ENCODE measurements at regions not wholly inside any gene's neighbourhood (a gene's known extent, or its start where the extent isn't known, plus 50 kb on each side); places are given as distances from the start of the nearest gene placed in this dataset.
"Not testable (repeated sequence)": the region's sequence is repeated elsewhere in the genome, so short reads cannot be mapped to it uniquely, and the experiment has no call there.

DNA sequence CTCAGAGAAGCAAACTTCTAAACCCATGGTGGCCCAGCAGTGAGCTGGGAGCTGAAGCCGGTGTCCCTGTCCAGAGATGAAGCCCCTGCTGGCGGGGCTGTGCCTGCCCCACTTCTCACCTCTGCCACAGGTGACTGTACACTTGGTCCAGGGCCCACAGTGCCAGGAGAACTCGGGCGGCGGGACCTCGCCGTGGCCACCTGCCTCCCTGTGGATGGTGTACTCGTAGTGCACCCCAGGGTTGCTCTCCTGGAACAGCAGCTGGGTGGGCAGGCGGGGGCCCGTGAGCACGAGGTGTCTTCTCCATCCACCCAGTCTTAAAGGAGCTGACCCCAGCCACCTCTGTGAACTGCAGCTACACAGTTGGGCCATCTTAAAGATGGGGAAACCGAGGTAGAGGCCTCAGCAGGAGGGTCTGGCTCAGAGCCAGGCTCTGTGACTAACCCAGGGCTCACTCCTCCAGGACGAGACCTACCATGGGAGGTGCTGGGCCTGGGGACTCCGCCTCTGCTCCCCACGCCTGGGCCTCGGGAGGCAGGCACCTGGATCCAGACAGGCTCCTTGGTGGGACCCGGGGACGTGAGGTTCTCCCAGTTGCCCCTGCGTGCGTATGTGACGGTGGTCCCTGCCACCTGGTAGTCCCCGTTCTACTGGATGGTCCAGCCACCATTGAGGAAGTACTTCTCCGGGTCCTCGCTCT lies 113.1 kb upstream of the AKAP13 start:
- not testable (repeated sequence) for H3K36me3 Mint-ChIP-seq (ENCODE audit: insufficient read depth); H3K4me3 Mint-ChIP-seq (ENCODE audit: low read depth); H3K9me3 Mint-ChIP-seq (ENCODE audit: low read depth); H3K27ac Mint-ChIP-seq; DNase-seq (ENCODE audit: low spot score, unreplicated experiment); H3K27me3 Mint-ChIP-seq; H3K4me1 Mint-ChIP-seq (ENCODE audit: low read depth)

DNA sequence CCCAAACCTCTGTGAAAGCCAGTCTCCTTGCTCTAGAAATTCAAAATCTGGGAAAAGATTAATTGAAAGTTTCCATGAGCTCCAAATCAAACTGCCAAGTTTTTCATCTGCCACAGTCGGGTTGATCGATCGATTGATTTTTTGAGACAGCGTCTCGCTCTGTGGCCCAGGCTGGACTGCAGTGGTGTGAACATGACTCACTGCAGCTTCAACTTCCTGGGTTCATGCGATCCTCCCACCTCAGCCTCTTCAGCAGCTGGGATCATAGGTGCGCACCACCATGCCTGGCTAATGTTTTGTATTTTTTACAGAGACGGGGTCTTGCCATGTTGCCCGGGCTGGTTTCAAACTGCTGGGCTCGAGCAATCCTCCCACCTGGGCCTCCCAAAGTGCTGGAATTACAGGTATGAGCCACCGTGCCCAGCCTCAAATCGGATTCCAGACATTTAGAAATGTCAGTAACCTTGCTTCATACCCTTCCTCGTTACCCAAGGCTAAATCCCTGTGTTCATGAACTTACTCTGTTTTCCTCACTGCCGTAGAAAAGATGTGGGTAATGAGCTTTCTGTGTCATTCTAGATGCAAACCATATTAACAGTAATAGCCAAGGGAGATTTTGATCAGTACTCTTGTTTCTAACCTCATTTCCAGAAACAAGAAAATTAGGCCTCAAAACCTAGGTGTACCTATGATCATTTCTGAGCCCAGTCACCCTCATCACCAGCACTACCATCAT lies 105.9 kb upstream of the AKAP13 start:
- peaks cover 3% of the 10 kb centered on the region for H3K27me3 Mint-ChIP-seq
- DNase-seq (ENCODE audit: low spot score, unreplicated experiment), result no peak
- no peaks in the 10 kb centered on the region for H3K4me1 Mint-ChIP-seq (ENCODE audit: low read depth)
- H3K4me3 Mint-ChIP-seq (ENCODE audit: low read depth), result no peak overlapping the region
- TF ChIP-seq, protein P1, sequence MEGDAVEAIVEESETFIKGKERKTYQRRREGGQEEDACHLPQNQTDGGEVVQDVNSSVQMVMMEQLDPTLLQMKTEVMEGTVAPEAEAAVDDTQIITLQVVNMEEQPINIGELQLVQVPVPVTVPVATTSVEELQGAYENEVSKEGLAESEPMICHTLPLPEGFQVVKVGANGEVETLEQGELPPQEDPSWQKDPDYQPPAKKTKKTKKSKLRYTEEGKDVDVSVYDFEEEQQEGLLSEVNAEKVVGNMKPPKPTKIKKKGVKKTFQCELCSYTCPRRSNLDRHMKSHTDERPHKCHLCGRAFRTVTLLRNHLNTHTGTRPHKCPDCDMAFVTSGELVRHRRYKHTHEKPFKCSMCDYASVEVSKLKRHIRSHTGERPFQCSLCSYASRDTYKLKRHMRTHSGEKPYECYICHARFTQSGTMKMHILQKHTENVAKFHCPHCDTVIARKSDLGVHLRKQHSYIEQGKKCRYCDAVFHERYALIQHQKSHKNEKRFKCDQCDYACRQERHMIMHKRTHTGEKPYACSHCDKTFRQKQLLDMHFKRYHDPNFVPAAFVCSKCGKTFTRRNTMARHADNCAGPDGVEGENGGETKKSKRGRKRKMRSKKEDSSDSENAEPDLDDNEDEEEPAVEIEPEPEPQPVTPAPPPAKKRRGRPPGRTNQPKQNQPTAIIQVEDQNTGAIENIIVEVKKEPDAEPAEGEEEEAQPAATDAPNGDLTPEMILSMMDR (IDR thresholded peaks at IDR 0.05; ENCODE audit: unreplicated experiment), result no peak
- no peaks in the 10 kb centered on the region for H3K36me3 Mint-ChIP-seq (ENCODE audit: insufficient read depth)
- no peak overlapping the region for H3K27ac Mint-ChIP-seq
- no peaks in the 10 kb centered on the region for H3K9me3 Mint-ChIP-seq (ENCODE audit: low read depth)

DNA sequence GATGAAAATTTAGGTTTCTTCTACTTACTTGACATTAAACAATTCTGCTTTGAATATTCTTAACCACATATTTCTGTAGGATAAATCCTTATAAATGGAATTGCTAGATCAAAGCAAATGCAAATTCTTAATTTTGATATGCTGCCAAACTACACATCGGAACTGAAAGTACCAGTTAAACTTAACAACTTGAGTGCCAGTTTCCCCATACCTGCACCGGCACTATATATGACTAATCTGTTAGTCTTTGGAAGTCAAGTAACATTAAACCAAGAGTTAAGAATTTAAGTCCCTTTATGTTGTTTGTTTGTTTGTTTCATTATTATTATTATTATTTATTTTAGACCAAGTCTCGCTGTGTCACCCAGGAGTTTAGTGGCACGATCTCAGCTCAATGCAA lies 103.9 kb upstream of the AKAP13 start:
- Mint-ChIP-seq H3K27ac (no peak overlapping the region), H3K27me3 (peaks cover 3% of the 10 kb centered on the region), H3K4me3 (ENCODE audit: low read depth) (no peak overlapping the region), H3K9me3 (ENCODE audit: low read depth) (no peaks in the 10 kb centered on the region), H3K4me1 (ENCODE audit: low read depth) (no peaks in the 10 kb centered on the region), H3K36me3 (ENCODE audit: insufficient read depth) (no peaks in the 10 kb centered on the region)
- TF ChIP-seq, protein P1 (IDR thresholded peaks at IDR 0.05; ENCODE audit: unreplicated experiment), result no peak
- no peak for DNase-seq (ENCODE audit: low spot score, unreplicated experiment)

DNA sequence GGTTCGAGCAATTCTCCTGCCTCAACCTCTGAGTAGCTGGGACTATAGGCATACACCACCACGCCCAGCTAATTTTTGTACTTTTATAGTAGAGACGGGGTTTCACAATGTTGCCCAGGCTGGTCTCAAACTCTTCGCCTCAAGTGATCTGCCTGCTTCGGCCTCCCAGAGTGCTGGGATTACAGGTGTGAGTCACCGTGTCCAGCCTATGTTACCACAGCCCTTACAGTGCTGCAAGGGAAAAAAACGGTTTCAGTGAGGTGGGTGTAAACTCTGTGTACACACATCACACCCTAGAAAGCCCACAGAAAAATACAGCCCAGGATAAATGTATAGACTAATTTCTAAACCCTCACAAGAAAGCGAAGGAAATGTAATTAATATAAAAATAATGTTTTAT lies 103.5 kb upstream of the AKAP13 start:
- Mint-ChIP-seq H3K27ac (no peak overlapping the region), H3K9me3 (ENCODE audit: low read depth) (no peaks in the 10 kb centered on the region), H3K4me1 (ENCODE audit: low read depth) (no peaks in the 10 kb centered on the region), H3K27me3 (peaks cover 3% of the 10 kb centered on the region), H3K4me3 (ENCODE audit: low read depth) (no peak overlapping the region), H3K36me3 (ENCODE audit: insufficient read depth) (no peaks in the 10 kb centered on the region)
- DNase-seq (ENCODE audit: low spot score, unreplicated experiment), result no peak
- TF ChIP-seq, protein P1 (IDR thresholded peaks at IDR 0.05; ENCODE audit: unreplicated experiment), result no peak

DNA sequence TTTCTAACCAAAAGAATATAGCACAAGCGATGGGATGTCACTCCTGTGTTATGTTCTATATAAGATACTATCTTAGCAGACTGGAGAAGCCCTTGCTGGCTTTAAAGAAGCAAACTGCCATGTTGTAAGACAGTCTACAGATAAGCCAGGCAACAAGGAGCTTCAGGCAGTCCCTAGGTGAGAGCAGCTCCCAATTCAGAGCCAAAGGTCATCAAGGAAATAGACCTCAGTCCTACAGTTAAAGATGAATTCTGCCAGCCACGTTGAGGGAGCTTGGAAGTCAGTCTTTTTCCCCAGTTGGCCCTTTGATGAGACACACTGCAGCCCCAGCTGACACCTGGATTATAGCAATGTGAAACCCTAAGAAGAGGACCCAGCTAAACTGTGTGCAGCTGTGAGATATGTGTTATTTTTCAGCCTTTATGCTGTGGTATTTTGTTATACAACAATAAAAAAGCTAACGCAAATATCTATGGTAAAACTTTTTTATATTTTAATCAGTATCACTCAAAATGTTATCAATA lies 102.5 kb upstream of the AKAP13 start:
- DNase-seq (ENCODE audit: low spot score, unreplicated experiment), result no peak
- H3K36me3 Mint-ChIP-seq (ENCODE audit: insufficient read depth), result no peaks in the 10 kb centered on the region
- peaks cover 5% of the 10 kb centered on the region for H3K27me3 Mint-ChIP-seq
- no peaks in the 10 kb centered on the region for H3K9me3 Mint-ChIP-seq (ENCODE audit: low read depth)
- H3K27ac Mint-ChIP-seq, result no peak overlapping the region
- no peaks in the 10 kb centered on the region for H3K4me1 Mint-ChIP-seq (ENCODE audit: low read depth)
- no peak overlapping the region for H3K4me3 Mint-ChIP-seq (ENCODE audit: low read depth)
- TF ChIP-seq, protein P1 (IDR thresholded peaks at IDR 0.05; ENCODE audit: unreplicated experiment), result no peak
